AG10803 (cell line): ENCODE measurements at regions not wholly inside any gene's neighbourhood (a gene's known extent, or its start where the extent isn't known, plus 50 kb on each side); places are given as distances from the start of the nearest gene placed in this dataset.
A peak's percentile ranks its signal among the peaks of the same experiment; 100 is the strongest.

ENCODE experiments used
- DNase-seq: peaks from one replicate; pipeline ENCODE4 v3.0.0; 2010; ENCODE audit warnings: low read depth
- H3K4me3 ChIP-seq: 2 replicates; pipeline ENCODE4 v1.5.1; 2011; ENCODE audit warnings: mild to moderate bottlenecking, low read length, control low read depth
- CTCF ChIP-seq: conservative IDR thresholded peaks from 2 replicates; pipeline ENCODE4 v1.5.1; 2011; ENCODE audit warnings: mild to moderate bottlenecking, low read length, control low read depth, inconsistent platforms

DNA sequence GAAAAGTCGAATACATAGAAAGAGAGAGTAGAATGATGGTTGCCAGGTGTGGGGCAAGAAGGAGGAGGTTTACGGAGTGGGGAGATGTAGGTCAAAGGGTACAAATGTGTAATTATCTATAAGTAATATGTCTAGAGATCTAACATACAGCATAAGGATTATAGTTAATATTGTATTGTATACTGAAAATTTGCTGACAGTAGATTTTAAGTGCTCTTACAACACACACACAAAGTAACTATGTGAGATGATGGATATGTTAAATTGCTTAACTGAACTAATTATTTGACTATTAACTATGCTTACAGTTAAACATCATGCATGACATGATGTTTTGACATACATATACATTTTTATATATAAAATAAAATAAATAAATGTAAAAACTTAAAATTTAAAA is 192.7 kb downstream of the ZIC4 start:
- no peak for TF ChIP-seq CTCF
- no peak overlapping the region for H3K4me3 ChIP-seq
- DNase-seq: no peak

DNA sequence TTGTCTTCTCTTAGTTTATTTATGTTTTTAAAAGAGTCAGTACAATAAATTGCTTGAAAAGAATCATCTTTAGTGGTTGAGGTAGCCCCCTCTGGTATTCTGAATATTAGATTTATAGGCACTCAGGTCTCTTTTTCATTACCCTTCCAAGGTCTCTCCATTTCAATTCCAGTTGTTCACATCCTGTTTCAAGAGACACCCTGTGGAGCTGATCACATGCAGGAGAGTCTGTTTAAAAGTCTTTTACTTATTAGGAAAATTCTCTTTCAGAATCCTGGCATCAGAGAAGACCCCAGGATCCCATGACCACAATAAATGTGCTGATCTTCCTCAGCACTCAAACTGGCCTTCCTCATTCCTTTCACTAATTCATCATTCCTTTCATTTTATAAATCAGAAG is 195.7 kb downstream of the ZIC4 start:
- no peak for DNase-seq
- no peak for TF ChIP-seq CTCF
- no peak overlapping the region for H3K4me3 ChIP-seq

- H3K4me3 ChIP-seq: no peak overlapping the region
- no peak for DNase-seq
- no peak for TF ChIP-seq CTCF
Observed at GRCh38 chr3:147201086-147201485, 205.3 kb downstream of the ZIC4 start.

- TF ChIP-seq CTCF: no peak
- DNase-seq: peak; percentile 18
- no peak overlapping the region for H3K4me3 ChIP-seq
Observed at GRCh38 chr3:147200545-147200944, 205.8 kb downstream of the ZIC4 start.

DNA sequence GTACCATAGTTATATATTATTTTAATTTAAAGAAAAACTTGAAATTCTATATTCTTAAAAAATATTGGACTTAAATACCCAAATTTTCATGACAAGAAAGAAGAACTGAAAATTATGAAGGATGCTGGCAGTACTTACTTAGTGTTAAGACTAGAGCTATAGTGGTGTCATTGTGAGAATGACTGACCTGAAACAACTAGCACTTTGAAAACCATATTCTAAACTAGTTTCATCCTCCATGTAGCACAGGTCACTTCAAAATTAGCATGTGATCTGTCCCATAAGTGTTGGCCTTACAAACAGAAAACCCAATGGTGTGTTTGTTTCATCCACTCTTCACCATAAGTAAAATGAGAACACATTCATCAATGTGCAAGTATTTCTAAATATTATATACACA is 208.6 kb downstream of the ZIC4 start:
- TF ChIP-seq CTCF: no peak
- H3K4me3 ChIP-seq: no peak overlapping the region
- no peak for DNase-seq

- no peak overlapping the region for H3K4me3 ChIP-seq
- no peak for TF ChIP-seq CTCF
- DNase-seq: peak; percentile 19
Observed at GRCh38 chr3:147195887-147196286, 210.5 kb downstream of the ZIC4 start.

DNA sequence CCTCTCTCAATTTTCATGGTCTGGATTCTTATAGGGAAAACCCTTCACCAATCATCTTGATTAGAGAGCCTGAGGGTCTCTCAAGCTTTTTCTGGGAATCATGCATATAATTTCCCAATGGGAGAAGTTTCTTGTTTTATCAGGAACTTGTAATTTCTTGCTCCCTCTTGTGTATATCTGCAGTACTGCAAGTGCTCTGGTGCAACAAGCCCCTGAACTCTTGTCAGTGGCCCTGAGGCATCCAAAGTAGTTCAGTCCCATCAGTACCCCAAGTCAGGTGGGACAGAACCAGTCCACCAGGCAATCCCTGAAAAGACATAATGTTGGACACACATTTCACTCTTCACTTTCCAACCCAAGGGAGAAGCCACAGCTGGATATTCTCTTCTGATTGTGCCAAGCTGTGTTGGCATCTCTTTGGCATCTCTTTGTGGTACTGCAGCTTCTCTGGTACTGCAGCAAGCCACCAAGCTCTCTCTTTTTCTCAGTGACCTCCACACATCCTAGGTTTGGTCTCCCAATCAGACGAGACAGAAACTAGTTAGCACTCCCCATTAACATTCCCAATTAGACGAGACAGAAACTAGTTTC is 214.5 kb downstream of the ZIC4 start:
- H3K4me3 ChIP-seq: no peak overlapping the region
- peak; percentile 76 for DNase-seq
- peak; percentile 90 for TF ChIP-seq CTCF
